HG02938 (cell line): ENCODE measurements at regions not wholly inside any gene's neighbourhood (a gene's known extent, or its start where the extent isn't known, plus 50 kb on each side); places are given as distances from the start of the nearest gene placed in this dataset.

Source experiments
- ATAC-seq: cut with Tn5 transposase; IDR thresholded peaks from one replicate; pipeline ENCODE4 v1.9.1; 2021; ENCODE audit warnings: mild to moderate bottlenecking, moderate library complexity; ENCODE audit not compliant: unreplicated experiment

DNA sequence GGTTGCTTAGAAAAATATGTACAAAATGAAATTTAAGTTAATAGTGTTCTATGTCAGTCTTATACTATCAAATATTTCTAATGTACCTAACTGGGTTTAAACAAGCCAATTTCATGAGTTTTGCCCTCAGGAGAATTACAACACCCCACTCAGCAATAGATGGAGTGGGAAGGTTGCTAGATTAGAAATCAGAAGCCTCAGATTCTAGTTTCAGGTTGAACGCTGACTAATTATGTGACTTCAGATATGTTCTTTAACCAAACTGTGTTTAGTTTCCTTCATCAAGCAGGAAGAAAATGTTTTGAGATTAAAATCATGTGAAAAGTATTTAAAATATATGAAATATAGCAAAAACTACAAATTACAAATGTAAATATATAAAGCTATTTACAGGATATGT, 133.8 kb upstream of the KCNH7 start:
- no peak for ATAC-seq

DNA sequence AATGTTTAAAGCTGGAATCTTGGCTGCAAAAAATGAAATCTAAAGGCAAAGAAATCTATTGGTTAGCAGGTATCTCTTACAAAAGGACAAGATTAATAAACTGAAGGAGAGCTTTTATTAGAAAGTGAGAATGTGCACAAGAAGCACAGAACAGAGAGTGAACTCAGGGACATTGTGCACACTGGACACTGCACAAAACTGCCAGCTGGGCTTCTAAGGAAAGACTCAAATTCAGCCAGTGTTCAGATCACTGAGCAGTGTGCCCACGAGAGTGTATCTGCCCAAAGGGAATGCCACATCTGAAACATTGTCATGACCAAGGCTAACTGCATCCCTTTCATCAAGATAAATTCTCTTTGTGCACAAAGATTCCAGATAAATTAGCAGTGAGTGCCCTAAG, 129.7 kb upstream of the KCNH7 start:
- no peak for ATAC-seq

DNA sequence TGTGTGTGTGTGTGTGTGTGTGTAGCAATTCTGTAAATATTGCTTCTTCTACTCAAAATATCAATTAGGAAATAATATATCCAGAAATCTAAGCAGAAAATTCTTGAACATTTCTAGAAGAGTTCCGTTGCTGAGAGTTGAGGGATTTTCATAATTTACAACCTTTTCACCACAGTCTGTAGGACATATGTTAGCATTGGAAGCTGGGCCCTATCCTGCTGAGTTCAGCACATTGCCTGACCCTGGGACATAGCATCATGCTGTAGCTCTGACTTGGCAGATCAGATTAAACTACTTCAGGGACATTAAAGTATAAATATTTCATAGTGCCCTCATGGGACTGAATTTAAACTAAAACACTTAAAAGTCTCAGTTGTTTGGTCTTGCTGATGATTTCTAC, 129.2 kb upstream of the KCNH7 start:
- no peak for ATAC-seq

DNA sequence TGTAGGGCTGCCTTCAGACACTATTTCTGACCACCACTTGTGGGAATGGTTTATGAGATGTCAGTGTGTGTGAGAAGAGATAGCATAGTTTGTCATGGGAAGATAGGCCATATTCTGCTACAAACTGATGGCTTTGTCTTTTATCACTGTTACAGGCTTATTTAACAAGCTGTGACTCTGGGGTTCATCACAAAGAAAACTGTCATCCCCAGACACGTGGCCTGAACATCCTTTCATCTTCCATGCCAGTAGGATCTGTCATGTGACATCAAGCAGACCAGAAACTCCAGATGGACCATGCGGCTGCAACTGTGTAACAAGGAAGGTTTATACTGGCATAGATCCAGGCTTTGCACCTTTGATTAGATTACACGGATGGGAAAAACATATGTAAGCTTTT, 128.6 kb upstream of the KCNH7 start:
- ATAC-seq = no peak

DNA sequence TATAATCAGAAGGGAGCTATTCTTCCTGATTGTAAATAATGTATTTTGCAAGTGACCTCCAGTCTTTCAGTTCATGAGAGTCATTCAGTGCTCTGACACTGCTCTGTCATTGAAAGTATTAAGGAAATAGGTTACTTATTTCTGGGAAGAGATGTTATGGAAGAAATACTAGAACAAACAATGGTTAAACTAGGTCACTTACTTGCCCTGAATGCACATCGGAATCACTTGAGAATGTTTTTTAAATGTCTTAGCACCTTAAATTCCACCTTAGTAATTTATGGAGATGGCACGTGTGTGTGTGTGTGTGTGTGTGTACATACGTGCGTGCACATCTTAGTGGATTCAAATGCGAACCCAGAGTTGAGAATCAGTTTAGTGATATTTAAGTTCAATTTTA, 126.6 kb upstream of the KCNH7 start:
- no peak for ATAC-seq

DNA sequence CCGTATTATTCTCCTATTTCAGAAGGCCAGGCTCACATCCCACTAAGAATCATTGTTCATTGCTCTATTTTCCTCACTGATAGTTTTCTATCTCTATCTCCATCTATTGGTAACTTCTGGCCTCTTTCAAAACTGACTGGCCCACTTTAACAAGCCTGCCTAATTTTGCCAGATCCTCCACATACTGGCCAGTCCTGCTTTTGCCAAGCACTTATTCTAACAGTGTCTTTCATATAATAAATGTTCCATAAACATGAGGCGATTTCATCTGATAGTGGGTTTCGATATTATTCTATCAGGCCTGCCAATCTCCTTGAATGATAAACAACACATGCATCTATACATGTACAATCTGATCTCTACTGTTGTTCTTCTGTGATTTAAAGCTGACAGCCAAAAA, 125.9 kb upstream of the KCNH7 start:
- no peak for ATAC-seq

DNA sequence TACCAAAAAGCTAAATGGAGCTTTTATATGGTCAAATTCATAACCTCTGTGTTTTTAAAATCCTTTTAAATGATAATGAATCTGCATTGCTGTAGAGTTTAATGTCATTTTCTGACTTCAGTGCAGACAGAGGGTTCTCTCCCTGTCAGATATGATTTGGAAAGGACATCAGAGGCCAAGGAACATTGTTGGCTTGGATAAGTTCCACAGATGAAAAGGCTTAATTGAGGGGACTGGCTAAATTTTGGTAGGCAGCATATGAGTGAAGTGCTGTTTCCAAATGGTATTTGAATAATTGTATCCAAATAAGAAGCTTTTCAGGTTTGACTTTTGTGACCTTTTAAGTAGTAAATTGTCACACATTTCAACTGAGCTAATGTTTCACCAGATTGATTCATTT, 124.6 kb upstream of the KCNH7 start:
- no peak for ATAC-seq

DNA sequence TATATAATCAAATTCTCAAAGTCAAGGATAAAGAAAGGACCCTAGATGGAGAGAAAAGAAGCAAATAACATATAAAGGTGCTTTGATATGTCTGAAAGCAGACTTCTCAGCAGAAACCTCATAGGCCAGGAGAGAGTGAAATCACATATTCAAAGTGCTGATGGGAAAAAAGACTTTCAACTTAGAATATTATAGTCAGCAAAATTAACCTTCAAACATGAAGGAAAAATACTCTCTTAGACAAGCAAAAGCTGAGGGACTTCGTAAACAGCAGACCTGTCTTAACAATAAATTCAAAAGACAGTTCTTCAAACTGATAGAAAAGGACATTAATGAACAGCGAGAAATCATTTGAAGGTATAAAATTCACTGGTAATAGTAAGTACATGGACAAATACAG, 107.2 kb upstream of the KCNH7 start:
- ATAC-seq = no peak

DNA sequence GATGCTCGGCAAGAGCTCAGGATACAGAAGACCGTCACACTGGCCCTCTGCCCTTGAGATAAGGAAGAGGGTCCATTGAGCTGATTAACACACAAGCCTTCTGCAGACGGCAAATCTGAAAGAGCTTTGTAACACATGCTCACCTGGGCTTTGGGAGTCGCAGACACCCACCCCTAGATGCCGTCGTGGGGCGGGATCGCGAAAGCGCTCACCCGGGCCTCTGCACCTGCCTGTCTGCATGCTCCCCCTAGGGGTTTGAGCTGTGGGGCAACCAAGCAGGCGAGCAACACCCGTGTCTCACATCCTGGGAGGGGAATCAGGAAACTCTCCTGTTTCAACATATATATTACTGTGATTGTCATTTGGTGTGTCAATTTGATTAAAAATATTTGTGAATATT, 99.8 kb upstream of the KCNH7 start:
- ATAC-seq = no peak

DNA sequence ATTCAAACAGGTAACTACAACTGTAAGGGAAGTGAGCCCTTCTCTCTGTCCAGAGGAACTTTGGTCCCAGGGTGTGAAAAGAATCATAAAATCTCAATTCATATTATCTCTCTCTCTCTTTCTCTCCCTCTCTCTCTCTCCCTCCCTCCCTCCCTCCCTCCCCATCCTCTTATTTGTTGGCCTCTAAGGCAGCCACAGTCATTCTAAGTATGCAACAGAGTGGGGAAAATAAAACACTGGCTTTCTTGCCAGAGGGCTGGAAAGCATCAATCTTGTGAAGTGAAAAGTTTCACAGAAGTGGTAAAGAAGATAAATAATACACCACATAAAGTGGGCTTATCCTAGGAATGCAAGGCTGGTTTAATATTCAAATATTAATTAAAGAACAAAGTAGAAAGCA, 95.6 kb upstream of the KCNH7 start:
- ATAC-seq = no peak

DNA sequence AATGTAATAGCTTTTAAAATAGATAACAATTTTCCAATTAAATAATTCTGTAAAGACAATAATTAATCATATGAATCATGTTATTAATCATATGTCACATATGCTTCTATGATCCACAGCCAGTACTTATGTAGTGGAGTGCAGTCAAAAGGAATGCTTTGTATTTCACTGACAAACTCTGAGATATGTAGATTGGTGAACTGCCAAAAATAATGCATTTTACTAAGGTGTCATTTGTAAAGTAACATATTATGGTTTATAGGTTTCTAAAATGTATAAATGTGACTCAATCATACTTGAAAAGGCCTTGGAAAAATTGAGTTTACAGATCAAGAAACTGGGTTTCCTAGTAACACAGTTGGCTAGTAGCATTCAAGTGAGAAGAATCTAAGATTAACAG, 93.8 kb upstream of the KCNH7 start:
- ATAC-seq = no peak

DNA sequence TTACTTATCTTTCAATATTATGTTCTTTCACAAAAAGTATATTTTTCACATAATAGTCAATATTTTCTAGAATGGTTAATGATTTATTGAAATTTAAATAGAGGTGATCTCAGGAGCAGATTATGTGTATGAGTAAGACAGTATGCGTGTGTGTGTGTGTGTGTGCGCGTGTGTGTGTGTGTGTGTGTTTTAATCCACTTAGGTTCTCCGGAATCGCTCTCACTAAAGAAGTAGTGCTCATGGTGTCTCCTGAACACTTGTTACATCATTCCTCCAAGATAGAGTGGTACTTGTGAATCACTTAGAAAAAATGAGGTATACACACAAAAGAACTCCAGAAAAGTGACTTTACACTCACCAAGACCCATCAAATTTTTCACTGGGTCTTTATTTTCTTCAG, 91.0 kb upstream of the KCNH7 start:
- ATAC-seq = no peak

DNA sequence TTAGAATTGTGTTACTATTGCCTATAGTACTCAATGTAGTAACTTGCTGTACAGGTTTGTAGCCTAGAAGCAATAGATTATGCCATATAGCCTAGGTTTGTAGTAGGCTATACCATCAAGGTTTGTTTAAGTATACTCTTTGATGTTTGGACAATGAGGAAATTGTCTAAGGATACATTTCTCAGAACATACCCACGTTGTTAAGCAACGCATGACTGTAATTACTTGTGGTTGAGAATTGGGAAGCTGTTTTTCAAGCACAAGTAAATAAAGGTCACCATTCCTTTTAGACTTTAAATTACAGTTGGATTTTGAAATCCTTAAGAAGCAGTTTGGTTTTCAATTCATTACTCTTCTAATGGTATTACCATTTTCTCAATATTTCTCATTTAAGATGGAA, 89.8 kb upstream of the KCNH7 start:
- no peak for ATAC-seq

DNA sequence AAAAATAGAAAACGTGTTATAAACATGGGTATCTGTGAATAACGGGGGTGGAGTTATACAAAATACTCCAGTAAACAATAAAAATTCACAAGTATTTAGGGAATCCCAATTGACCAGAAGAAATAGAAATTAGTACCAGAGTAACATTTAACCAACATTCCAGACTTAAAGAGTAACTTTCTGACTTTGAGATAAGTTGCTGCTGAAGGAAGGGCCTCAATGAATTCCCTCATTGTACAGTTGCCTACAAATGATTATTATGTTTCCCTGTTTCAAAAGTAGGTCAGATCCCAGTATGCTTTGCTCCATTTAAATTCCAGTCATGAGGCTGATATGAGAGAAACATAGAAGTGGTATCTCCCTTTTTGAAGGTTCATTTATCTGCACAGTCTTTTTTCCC, 88.3 kb upstream of the KCNH7 start:
- no peak for ATAC-seq

DNA sequence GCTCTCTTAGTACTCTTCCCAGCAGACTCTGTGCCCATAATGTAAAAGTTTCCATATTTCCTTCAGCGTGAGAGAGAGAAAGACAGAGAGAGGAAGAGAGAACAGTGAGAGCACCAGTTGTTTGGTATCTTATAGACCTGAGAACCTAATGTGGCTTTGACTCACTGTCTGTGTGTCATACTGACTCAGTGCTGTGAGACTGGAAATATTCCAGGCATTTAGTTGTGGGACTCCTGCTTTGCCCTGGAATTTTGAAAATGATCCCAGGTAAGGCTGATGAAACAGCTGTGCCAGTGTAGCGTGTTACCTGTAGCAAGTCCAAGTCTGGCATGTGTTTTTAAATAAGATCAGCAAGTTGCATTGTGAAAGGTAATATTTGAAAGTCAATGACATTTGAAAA, 87.9 kb upstream of the KCNH7 start:
- ATAC-seq = no peak

DNA sequence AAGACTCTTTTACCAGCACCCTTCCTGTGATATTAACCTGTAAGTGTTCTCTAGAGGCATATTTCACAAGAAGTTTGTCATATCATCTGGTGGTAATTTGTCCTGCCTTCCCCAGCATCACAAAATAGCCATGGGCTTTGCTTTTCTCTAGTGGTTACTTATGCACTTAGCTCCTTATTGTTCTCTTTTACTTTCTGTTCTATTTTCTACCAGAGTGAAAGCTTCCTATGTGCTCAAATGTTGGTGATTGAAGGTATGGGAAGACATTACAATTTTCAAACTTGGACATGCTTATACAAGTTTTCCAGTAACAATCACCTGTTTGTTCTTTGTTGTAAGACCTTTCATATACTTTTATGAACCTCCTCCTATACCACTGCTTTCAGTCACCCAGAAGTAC, 87.0 kb upstream of the KCNH7 start:
- ATAC-seq = no peak

DNA sequence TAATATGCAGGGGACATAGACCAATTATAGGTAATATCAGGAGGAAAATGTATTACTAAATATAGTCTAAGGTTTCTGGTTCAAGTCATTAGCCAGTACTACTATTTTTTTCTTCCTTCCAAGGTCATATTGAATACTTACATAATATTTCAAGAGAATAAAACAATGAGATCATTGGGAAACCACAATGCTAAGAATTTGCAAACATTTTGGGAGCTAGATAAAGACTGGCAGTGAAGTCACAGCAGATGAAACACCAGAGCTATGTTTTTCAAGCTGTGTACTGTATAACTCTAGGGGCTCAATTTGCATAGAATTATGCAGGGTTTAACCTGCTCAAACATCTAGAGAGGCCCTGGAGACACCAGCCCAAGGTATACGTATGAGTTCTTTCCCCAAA, 80.5 kb upstream of the KCNH7 start:
- ATAC-seq = no peak

DNA sequence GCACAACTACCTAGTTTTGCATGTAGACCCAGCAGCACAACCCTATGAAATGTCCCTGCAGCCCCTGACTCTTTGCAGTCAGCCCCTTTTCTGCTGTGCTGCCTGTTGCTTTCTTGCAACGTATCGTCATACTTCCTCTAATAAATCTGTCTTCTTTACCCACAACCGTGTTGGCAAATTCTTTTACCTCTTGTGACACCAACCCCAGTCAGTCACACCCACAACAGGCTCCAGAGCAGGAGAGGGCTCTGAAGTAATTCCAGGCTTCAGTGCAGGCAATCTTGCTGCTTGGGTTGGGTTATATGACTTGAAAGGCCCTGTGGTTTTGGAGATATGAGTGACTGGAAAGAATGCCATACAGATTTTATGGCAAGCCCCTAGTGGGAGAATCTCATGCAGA, 79.1 kb upstream of the KCNH7 start:
- no peak for ATAC-seq

DNA sequence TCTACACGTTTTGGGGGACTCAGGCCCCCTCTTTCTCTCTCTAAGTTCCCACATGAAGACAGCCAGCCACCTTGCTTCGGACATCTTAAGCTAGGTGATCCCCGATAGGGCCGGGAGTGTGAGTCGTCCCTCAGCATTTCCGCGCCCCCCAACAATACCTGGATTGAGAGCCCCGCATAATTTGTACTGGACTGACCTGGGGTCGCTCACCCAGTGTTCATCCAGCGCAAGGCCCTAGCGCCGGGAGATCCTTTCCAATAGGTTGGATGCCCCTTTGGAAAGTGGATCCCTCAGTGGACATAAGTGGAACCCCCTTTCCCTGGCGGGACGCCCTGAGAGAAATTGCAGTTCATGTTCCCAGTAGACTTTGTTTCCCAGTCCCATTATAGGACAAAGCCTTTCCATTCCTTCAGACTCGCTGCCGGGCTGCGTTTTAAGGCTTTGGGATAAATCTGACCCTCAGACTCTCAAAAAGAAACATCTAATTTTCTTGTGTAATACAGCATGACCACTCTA, 77.8 kb upstream of the KCNH7 start:
- ATAC-seq = no peak

DNA sequence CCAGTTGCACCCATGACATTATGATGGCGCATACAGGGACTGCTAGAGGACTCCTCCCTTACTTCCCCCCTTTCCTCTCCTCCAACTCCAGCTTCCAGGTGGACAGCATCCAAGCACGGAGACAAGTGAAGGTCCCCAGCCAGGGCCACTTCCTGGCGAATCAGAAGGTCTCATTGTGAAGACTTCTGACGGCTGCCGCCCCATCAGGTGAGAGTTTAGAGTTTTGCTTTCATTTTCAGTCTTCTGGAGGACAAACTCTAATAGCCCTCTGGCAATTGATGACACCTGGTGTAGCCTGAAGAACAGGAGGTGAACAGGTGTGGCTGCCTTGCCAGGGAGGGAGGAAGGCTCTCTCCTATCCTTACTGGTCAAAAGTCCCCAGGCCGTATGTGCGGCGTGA, 77.3 kb upstream of the KCNH7 start:
- ATAC-seq = no peak

DNA sequence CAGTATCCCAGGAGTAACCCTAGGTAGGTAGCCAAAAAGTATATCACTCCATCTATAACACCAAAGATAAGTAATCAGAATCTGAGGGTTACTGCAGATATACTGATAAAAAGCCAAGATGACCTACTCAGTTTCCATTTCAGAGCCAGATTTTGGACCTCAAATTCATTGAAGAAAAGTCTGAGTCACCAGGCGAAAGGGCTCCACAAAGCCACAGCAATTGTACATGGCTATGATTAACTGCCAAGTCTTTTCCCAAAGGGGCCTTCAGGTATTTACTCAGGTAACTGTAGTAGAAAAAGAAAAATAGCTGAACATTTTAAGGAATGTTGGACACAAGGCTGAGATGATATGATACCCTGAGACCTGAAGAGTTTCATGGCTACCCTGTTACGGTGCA, 75.6 kb upstream of the KCNH7 start:
- no peak for ATAC-seq

DNA sequence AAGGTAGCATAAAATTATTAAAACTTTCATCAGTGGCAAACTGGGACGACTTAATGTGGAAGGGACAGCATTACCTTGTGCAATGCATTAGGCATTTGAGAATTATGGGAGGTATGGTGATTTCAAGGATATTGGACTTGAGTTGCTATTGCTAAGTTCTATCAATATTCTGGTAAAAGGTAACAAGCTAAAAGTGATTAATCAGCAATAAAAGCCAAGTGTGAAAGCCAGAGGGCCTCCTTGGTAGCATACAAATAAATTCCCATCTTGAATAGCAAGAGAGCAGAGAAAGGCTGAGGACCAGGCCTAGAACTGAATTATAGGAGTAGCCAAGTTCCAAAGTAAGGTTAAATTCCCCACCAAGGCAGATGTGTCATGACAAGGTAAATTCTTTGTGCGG, 74.2 kb upstream of the KCNH7 start:
- ATAC-seq = no peak

DNA sequence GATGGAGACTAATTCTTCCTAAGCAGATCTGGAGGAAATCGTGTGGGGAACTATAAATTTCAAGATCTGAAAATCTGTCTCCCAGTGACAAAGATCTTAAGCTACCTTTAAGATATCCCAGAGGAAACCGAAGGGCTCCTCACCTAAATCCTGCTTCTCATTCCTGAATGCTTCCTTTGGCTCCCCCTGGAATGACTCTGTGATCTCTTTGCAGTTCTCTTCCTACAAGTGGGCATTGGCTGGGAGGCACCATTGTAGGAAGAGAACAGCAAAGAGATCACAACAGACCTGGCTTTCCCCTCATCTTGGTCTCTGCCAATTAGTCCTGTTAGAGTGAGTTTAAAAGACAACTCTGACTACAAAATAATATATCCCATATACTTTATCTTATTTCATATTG, 70.0 kb upstream of the KCNH7 start:
- ATAC-seq = no peak

DNA sequence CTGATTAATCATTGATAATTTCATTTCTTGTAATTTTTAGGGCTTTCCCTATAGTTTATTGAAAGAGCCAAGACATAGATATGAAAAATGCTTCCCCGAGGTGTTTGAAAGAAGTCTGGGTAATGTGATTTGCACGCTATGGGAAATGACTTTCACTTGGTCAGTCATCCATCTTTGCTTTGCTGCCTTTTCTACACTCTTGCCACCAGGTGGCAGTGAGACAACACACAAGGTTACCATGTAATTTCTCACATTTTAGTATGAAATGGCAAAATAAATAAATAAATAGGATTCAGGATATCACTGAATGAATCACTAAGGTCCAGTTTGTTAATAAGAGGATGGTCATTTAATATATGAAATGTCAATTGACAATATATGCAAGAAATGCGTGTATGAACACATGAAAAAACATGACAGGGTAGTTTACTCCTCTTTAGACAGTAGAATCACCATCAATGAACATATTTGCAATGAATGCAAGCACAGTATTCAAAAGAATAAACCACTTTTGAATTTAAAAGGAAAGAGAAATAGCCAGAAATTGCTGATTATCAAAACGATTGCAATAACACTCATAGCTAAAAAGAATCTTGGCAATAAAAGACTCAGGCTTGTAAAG, 52.2 kb upstream of the KCNH7 start:
- peak; percentile 97 for ATAC-seq
